AG04450 (cell line): ENCODE measurements at regions not wholly inside any gene's neighbourhood (a gene's known extent, or its start where the extent isn't known, plus 50 kb on each side); places are given as distances from the start of the nearest gene placed in this dataset.

Experiments used
- CTCF ChIA-PET: fragments of 300-600, 350-600 bp; formaldehyde crosslinking; extraction: SDS; loops from one replicate; lab custom pipeline; 2022; ENCODE audit warnings: antibody characterized with exemption, inconsistent platforms; lab: Charles Lee
- POLR2A ChIA-PET: fragments of 350-600 bp; formaldehyde crosslinking; extraction: SDS; loops from one replicate; lab custom pipeline; 2021; ENCODE audit warnings: antibody characterized with exemption, inconsistent platforms; lab: Yijun Ruan, JAX
- DNase-seq: peaks from one replicate; pipeline ENCODE4 v3.0.0-alpha.2; 2011; ENCODE audit warnings: low read depth, low spot score
- H3K27ac ChIP-seq: one replicate; pipeline ENCODE4 v1.5.1; 2012; ENCODE audit warnings: low read depth, low read length, control low read depth
- H3K27me3 ChIP-seq: one replicate; pipeline ENCODE4 v1.6.0; 2012; ENCODE audit warnings: low read length; ENCODE audit not compliant: control insufficient read depth, insufficient read depth
- H3K4me3 ChIP-seq: 2 replicates; pipeline ENCODE4 v1.5.1; 2011; ENCODE audit warnings: mild to moderate bottlenecking, low read depth, low read length, control low read depth
- H3K9me3 ChIP-seq: 2 replicates; pipeline ENCODE4 v1.5.1; 2012; ENCODE audit warnings: low read length; ENCODE audit not compliant: control insufficient read depth, insufficient read depth
- TF ChIP-seq, protein P1 (sequence below): IDR thresholded peaks from 2 replicates; pipeline ENCODE4 v1.5.1; 2011; ENCODE audit warnings: low read depth, low read length, control low read depth, inconsistent platforms

DNA sequence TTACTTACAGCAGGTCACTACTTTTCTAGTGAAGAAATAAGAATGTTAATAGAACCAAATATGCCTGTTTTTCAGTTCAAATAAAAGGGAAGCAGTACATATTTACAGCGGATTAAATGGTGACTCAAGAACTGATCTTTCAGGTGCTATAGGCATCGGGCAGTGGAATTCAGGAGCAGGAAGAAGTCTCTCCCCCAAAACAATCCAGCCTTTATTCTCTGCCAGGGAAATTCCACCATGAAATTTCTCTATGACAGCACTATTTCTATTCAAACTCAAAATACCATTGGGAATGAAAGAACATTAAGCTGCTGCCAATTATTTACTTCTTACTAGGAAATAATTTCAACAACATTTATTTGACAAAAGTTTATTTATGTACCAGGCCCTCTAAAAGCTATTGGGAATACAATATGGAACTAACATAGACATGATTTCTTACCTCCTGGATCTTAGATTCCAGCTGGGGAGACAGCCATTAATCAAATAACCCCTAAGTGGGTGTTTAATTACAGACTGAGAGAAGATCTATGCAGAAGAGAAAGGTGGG, 60.3 kb upstream of the KRR1 start:
- ChIA-PET POLR2A (no interaction called here), CTCF (no interaction called here)
- H3K27me3 ChIP-seq, result no peaks in the 10 kb centered on the region
- no peak for DNase-seq
- no peak overlapping the region for H3K27ac ChIP-seq
- H3K4me3 ChIP-seq, result no peak overlapping the region
- H3K9me3 ChIP-seq, result no peaks in the 10 kb centered on the region
- TF ChIP-seq, protein P1, sequence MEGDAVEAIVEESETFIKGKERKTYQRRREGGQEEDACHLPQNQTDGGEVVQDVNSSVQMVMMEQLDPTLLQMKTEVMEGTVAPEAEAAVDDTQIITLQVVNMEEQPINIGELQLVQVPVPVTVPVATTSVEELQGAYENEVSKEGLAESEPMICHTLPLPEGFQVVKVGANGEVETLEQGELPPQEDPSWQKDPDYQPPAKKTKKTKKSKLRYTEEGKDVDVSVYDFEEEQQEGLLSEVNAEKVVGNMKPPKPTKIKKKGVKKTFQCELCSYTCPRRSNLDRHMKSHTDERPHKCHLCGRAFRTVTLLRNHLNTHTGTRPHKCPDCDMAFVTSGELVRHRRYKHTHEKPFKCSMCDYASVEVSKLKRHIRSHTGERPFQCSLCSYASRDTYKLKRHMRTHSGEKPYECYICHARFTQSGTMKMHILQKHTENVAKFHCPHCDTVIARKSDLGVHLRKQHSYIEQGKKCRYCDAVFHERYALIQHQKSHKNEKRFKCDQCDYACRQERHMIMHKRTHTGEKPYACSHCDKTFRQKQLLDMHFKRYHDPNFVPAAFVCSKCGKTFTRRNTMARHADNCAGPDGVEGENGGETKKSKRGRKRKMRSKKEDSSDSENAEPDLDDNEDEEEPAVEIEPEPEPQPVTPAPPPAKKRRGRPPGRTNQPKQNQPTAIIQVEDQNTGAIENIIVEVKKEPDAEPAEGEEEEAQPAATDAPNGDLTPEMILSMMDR, result no peak

DNA sequence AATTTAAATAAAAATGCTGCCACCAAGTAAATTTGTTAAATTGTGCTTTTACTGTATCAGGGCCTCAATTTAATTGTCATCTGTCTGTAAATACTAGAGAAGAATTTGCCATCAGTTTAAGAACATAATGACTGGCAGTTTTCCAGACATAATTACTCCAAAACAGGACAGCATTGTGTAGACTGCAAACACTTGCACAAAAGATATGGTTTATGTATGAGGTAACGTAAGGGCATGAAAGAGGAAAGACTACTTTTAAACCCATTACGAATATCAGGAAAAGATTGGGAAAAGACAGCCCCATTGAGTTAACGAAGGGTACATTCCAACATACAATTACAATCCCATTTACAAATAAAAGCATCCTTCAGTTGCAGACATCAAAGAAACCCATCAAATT, 59.8 kb upstream of the KRR1 start:
- CTCF ChIA-PET, result no interaction called here
- no peaks in the 10 kb centered on the region for H3K9me3 ChIP-seq

DNA sequence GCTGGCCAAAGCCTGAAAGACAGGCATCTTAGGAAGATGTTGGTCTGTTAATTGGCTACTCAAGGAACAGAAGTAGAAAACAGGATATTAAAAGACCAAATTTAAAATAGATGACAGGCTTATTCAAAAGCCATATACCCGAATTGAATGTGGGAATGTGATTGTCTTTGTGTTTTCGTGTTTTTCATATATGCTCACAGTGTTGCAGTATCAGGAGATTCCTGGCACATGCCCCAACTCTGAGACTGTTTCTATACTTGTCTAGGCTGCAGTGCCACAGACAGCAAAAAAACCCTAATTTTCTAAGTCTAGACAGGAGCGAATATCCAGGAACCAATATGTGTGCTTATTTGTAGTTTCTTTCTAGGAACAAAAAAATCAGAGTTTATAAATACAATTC, 57.4 kb upstream of the KRR1 start:
- POLR2A ChIA-PET, result interaction anchor here (0.8 to 1.3 kb wide), 3 partner anchors 15 to 463 kb away, joined by 3 to 6 read pairs (median 4); partner anchors contain the start of gene PHLDA1
- Histone ChIP-seq H3K27me3 (no peaks in the 10 kb centered on the region), H3K9me3 (no peaks in the 10 kb centered on the region), H3K4me3 (no peak overlapping the region), H3K27ac (no peak overlapping the region)
- TF ChIP-seq, protein P1, result no peak
- DNase-seq, result no peak
- CTCF ChIA-PET, result no interaction called here

More for the DNA sequence above, 59.8 kb upstream of the KRR1 start:
- Histone ChIP-seq H3K27me3 (no peaks in the 10 kb centered on the region), H3K4me3 (no peak overlapping the region), H3K27ac (no peak overlapping the region)
- TF ChIP-seq, protein P1, result no peak
- DNase-seq, result no peak
- POLR2A ChIA-PET, result no interaction called here

DNA sequence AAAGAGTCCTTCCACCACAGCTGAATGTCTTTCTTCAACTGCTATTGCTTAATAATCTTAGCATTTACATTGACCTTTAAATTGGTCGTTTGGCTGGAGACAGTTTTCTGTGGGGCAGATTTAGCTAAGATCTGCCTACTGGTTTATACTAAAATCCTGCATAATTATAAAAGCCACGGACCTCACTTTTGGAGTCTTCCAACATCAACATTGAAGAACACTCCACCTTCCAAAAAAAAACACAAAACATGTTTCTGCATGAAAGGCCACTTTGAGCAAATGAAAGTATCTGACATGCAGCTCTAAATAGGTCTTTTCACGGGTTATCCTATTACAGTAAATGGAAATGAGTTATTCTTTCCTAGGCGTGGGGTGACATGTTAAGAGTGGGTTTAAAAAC, 57.0 kb upstream of the KRR1 start:
- no peak for DNase-seq
- Histone ChIP-seq H3K27ac (no peak overlapping the region), H3K9me3 (no peaks in the 10 kb centered on the region), H3K4me3 (no peak overlapping the region), H3K27me3 (no peaks in the 10 kb centered on the region)
- ChIA-PET CTCF (no interaction called here), POLR2A (interaction anchor here (0.7 to 1.3 kb wide), 4 partner anchors 10 to 463 kb away, joined by 3 to 6 read pairs (median 4); partner anchors contain the start of gene PHLDA1)
- TF ChIP-seq, protein P1, result no peak

DNA sequence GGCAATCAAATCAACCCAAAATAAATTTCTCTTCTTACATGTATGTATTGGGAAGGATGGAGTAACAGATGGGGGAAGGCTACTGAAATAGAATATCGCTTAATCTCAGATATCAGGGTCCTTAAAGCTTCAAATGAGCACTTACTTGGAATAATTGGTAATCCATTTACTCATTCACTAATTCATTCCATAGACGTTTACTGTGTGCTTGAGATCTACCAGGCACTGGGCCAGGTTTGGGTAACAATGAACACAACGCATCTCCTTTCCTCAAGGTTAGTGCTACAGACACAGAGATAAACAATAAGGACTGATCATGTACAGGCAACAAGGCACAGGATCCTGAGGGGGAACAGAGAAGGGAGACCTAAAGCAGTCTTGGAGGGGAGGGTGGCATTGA, 54.4 kb upstream of the KRR1 start:
- DNase-seq, result no peak
- CTCF ChIA-PET, result interaction anchor here (0.6 kb wide), 1 partner anchor 50 kb away, joined by 4 read pairs; no protein-coding TSS in a partner anchor
- no peaks in the 10 kb centered on the region for H3K27me3 ChIP-seq
- H3K9me3 ChIP-seq, result no peaks in the 10 kb centered on the region
- no peak overlapping the region for H3K4me3 ChIP-seq
- no peak overlapping the region for H3K27ac ChIP-seq
- TF ChIP-seq, protein P1, result no peak
- POLR2A ChIA-PET, result no interaction called here
